ENCODE measurements at regions not wholly inside any gene's neighbourhood (a gene's known extent, or its start where the extent isn't known, plus 50 kb on each side); places are given as distances from the start of the nearest gene placed in this dataset.

GRCh38 chr12:66050283-66050576 lies 80.3 kb downstream of the LLPH start:
- Mint-ChIP-seq H3K9me3 (no peaks in the 10 kb centered on the region), H3K4me3 (no peak overlapping the region), H3K27me3 (peaks cover 13% of the 10 kb centered on the region), H3K27ac (no peak overlapping the region), H3K4me1 (peaks cover 4% of the 10 kb centered on the region), H3K36me3 (ENCODE audit: low read depth) (no peaks in the 10 kb centered on the region)
- ATAC-seq, result no peak
- no peak for DNase-seq

DNA sequence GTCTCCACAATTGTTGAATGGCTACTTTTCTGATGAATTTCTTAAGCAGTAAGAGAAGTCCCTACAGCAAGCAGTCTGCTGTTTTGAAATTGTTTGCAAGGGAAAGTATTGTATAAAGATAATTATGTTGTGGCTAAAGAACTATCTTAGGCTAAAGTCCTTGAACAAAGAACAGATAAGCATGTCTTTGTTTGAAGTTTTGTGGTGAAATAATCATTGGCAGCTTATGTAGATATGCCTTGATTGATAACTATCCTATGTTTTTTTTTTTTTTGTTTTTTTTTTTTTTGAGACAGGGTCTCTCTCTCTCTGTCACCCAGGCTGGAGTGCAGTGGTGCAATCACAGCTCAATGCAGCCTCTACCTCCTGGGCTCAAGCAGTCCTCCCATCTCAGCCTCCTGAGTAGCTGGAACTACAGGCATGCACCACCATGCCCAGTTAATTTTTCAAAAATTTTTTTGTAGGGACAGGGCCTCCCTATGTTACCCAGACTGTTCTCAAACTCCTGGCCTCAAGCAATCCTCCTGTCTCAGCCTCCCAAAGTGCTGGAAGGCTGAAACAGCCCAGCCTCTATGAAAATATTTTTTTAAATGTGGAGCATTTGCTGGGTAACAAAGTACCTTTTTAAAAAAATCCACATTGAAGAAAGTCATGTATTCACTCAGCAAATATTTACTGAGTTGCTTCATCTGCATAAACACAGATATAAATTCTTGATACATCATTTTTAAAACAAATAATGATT lies 80.8 kb downstream of the LLPH start:
- H3K27ac Mint-ChIP-seq, result no peak overlapping the region
- peaks cover 13% of the 10 kb centered on the region for H3K27me3 Mint-ChIP-seq
- H3K36me3 Mint-ChIP-seq (ENCODE audit: low read depth), result no peaks in the 10 kb centered on the region
- DNase-seq, result no peak
- no peak overlapping the region for H3K4me3 Mint-ChIP-seq
- no peaks in the 10 kb centered on the region for H3K9me3 Mint-ChIP-seq
- H3K4me1 Mint-ChIP-seq, result peaks cover 4% of the 10 kb centered on the region
- no peak for ATAC-seq

DNA sequence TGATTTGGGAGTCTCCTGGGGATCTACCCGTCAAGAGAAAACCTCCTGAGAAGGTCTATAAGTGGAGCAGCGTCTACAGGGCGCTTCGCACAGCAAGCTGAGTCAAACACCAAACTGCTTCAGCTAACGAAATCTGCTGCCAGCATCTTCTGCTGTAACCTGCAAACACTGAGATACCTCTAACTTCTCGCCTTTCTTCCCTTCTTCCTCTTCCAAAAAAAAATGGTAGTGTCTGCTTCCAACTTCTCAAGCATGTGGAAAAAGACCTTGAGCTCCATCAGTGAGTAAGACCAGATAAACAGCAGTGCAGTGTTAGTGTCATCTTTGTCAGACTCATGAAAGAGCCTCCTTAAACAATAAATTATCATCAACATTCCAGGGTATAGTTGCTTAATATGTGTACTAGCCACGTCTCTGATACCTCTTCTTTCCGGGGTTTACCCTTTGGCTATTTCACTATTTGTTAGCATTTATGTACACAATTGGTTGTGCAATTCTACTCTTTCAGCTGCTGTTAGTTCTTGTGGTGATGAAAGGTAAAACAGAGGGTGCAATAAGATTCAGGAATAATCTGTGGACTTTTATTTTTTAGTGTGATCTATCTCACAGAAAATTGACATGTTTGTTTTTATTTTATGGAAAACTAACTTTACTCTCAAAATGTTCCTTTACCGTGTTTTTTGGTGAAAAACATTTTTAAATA lies 81.6 kb downstream of the LLPH start:
- Mint-ChIP-seq H3K4me1 (peaks cover 4% of the 10 kb centered on the region), H3K27me3 (peaks cover 13% of the 10 kb centered on the region), H3K27ac (no peak overlapping the region), H3K9me3 (no peaks in the 10 kb centered on the region), H3K4me3 (no peak overlapping the region), H3K36me3 (ENCODE audit: low read depth) (no peaks in the 10 kb centered on the region)
- DNase-seq (no peak), ATAC-seq (no peak)

DNA sequence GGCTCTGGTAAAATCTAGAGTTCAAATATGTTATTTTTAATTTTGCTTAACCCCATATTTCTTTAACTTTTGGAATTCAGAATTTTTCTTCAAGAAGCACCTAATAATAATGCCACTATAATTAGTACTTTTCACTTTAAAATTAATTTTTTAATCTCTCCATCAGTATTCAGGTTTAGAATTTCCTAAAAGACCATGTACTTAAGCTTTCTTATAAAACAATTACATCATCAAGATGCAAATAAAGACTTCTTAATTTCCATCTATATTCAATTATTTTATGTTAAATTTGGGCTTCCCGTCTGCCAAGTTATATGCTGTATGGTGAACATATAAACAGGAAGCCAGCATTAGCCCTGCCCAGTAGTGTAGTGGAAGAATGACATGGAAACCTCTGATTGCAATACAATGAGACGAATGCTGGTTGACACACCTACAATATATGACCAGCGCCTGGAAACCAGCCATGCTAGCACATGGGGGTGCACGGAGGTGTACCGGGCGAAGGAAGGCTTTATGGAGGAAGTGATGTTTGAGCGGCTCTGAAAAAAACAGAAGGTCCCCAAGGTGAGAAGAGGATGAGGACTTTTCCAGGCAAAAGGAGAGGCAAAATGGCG lies 82.2 kb downstream of the LLPH start:
- Mint-ChIP-seq H3K4me1 (peaks cover 4% of the 10 kb centered on the region), H3K27me3 (peaks cover 9% of the 10 kb centered on the region), H3K4me3 (no peak overlapping the region), H3K27ac (no peak overlapping the region), H3K9me3 (no peaks in the 10 kb centered on the region), H3K36me3 (ENCODE audit: low read depth) (no peaks in the 10 kb centered on the region)
- ATAC-seq (no peak), DNase-seq (no peak)

GRCh38 chr12:66047411-66048021 lies 83.0 kb downstream of the LLPH start:
- Mint-ChIP-seq H3K27ac (no peak overlapping the region), H3K27me3 (peaks cover 3% of the 10 kb centered on the region), H3K9me3 (no peaks in the 10 kb centered on the region), H3K4me3 (no peak overlapping the region), H3K4me1 (peaks cover 4% of the 10 kb centered on the region), H3K36me3 (ENCODE audit: low read depth) (no peaks in the 10 kb centered on the region)
- DNase-seq, result no peak
- ATAC-seq, result peak; percentile 46

DNA sequence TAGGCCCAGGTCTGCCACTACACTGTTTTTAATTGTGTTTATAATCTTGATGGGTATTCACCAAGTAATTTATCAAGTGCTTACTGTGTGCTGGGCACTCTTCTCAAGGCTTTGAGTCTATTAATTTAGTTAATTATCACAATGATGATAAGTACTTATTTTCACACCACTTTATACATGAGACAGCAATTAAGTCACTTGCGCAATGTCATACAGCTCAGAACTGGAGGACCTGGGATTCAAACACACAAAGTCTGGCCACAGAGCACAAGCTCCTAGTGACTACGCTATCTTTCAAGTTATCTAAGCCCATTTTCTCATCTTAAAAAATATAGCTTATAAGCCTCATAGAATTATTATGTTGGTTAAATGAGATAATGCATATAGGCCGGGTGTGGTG lies 85.0 kb downstream of the LLPH start:
- peaks cover 2% of the 10 kb centered on the region for H3K27me3 Mint-ChIP-seq

GRCh38 chr12:66044731-66045130 lies 85.8 kb downstream of the LLPH start:
- H3K4me1 Mint-ChIP-seq, result peaks cover 4% of the 10 kb centered on the region
- no peaks in the 10 kb centered on the region for H3K36me3 Mint-ChIP-seq (ENCODE audit: low read depth)
- no peak overlapping the region for H3K27ac Mint-ChIP-seq
- ATAC-seq (no peak), DNase-seq (no peak)
- no peaks in the 10 kb centered on the region for H3K9me3 Mint-ChIP-seq
- H3K4me3 Mint-ChIP-seq, result no peak overlapping the region
- peaks cover 4% of the 10 kb centered on the region for H3K27me3 Mint-ChIP-seq

More for the DNA sequence above, 85.0 kb downstream of the LLPH start:
- no peak for ATAC-seq
- Mint-ChIP-seq H3K4me1 (peaks cover 4% of the 10 kb centered on the region), H3K36me3 (ENCODE audit: low read depth) (no peaks in the 10 kb centered on the region), H3K4me3 (no peak overlapping the region), H3K9me3 (no peaks in the 10 kb centered on the region), H3K27ac (no peak overlapping the region)
- DNase-seq, result no peak

DNA sequence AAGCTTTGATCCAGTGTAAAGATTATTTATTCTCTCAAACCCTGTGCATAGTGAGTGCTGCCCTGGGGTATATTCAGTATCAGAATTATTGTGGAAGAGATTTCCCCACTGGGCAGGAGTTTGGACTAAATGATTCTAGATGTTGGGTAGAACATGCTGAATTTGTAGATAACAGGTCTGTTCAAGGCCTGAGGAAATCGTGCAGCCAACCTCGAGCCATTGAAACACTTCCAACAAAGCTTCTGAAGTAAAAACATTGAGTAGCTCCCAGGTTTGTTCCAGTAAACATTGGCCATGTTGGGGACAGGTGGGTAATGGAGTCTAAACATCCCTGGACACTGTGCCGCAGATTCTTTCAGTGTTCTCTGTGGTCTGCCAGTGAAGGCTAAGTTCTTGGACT lies 87.5 kb downstream of the LLPH start:
- peaks cover 4% of the 10 kb centered on the region for H3K27me3 Mint-ChIP-seq
- H3K4me1 Mint-ChIP-seq, result peaks cover 4% of the 10 kb centered on the region
- ATAC-seq, result no peak
- no peak for DNase-seq
- H3K9me3 Mint-ChIP-seq, result no peaks in the 10 kb centered on the region
- no peaks in the 10 kb centered on the region for H3K36me3 Mint-ChIP-seq (ENCODE audit: low read depth)
- H3K27ac Mint-ChIP-seq, result no peak overlapping the region
- H3K4me3 Mint-ChIP-seq, result no peak overlapping the region

DNA sequence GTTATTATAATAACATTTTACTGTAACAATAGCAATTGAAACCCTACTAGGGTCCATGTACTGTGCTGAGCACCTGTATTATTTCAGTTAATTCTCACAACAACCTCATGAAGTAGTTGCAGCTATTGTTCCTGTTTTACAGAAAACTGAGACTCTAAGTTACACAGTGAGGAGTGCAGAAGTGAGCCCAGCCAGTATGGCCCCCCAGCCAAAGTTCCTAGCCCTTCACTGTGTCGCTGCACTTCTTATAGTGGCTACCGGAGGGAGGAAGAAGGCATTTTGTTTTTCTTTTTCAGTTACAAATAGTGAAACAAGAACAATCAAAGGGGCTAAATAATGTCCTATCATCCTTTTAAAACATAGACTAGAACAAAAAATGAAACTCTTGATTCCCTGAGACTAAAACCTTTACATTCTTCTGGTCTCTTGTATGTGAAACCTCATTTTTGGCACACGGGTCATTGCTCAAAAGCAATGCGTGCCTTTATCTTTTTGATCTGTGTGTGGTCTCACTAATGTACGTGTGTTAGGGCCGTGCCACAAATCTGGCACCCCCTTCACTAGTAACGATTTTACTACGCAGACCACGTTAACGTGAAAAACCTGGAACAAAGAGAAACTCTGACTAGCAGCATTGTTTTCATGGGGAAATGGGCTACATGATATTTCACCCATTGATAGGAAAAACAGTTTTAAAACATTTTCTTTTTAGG lies 88.7 kb downstream of the LLPH start:
- no peak overlapping the region for H3K4me3 Mint-ChIP-seq
- H3K36me3 Mint-ChIP-seq (ENCODE audit: low read depth), result no peaks in the 10 kb centered on the region
- H3K4me1 Mint-ChIP-seq, result no peaks in the 10 kb centered on the region
- peaks cover 8% of the 10 kb centered on the region for H3K27me3 Mint-ChIP-seq
- DNase-seq (no peak), ATAC-seq (no peak)
- H3K27ac Mint-ChIP-seq, result no peak overlapping the region
- H3K9me3 Mint-ChIP-seq, result no peaks in the 10 kb centered on the region

GRCh38 chr12:66036317-66036716 lies 94.2 kb downstream of the LLPH start:
- no peaks in the 10 kb centered on the region for H3K9me3 Mint-ChIP-seq
- ATAC-seq (no peak), DNase-seq (no peak)
- H3K27me3 Mint-ChIP-seq, result peaks cover 19% of the 10 kb centered on the region
- no peaks in the 10 kb centered on the region for H3K4me1 Mint-ChIP-seq
- no peak overlapping the region for H3K4me3 Mint-ChIP-seq
- no peaks in the 10 kb centered on the region for H3K36me3 Mint-ChIP-seq (ENCODE audit: low read depth)
- H3K27ac Mint-ChIP-seq, result no peak overlapping the region

DNA sequence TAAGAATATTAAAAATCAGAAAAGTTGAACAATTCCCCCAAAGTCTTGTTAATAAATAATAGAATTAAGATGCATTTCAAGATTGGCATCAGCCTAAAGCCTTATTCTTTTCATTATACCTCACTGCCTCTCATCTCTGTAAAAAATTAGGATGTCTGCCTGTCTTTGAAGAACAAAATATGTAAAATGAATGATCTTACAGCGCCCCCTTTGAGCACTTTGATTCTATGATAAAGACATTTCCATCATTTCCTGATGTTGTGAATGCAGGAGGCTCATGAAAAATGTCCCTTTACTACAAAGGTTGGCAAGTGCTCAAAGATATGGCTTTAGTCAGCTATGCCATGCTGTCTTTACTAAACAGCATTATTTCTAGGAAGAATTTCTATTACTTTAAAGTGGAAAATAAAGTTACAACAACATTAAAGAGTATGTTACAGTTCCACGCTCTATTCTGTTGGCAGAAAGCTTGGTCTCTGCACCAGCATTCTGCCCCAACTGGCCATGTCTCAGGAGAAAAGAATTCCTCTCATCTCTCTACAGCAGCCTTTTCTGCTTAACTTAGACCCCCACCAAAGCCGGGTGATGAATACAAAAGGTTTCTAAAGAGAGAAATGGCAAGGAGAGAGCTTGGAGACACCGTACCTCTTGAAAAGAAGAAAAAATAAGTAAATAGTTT lies 95.1 kb downstream of the LLPH start:
- no peak overlapping the region for H3K4me3 Mint-ChIP-seq
- H3K9me3 Mint-ChIP-seq, result no peaks in the 10 kb centered on the region
- H3K36me3 Mint-ChIP-seq (ENCODE audit: low read depth), result no peaks in the 10 kb centered on the region
- no peak for ATAC-seq
- H3K4me1 Mint-ChIP-seq, result no peaks in the 10 kb centered on the region
- H3K27me3 Mint-ChIP-seq, result peaks cover 18% of the 10 kb centered on the region
- no peak overlapping the region for H3K27ac Mint-ChIP-seq
- no peak for DNase-seq

GRCh38 chr12:66033151-66033550 lies 97.4 kb downstream of the LLPH start:
- Mint-ChIP-seq H3K36me3 (ENCODE audit: low read depth) (no peaks in the 10 kb centered on the region), H3K4me1 (no peaks in the 10 kb centered on the region), H3K27ac (no peak overlapping the region), H3K4me3 (no peak overlapping the region), H3K27me3 (peaks cover 16% of the 10 kb centered on the region), H3K9me3 (no peaks in the 10 kb centered on the region)
- ATAC-seq (no peak), DNase-seq (no peak)

- DNase-seq (no peak), ATAC-seq (no peak)
- H3K9me3 Mint-ChIP-seq, result no peaks in the 10 kb centered on the region
- H3K27me3 Mint-ChIP-seq, result peaks cover 16% of the 10 kb centered on the region
- no peaks in the 10 kb centered on the region for H3K4me1 Mint-ChIP-seq
- H3K4me3 Mint-ChIP-seq, result no peak overlapping the region
- no peaks in the 10 kb centered on the region for H3K36me3 Mint-ChIP-seq (ENCODE audit: low read depth)
- no peak overlapping the region for H3K27ac Mint-ChIP-seq
Observed at GRCh38 chr12:66032739-66033138, 97.8 kb downstream of the LLPH start.

DNA sequence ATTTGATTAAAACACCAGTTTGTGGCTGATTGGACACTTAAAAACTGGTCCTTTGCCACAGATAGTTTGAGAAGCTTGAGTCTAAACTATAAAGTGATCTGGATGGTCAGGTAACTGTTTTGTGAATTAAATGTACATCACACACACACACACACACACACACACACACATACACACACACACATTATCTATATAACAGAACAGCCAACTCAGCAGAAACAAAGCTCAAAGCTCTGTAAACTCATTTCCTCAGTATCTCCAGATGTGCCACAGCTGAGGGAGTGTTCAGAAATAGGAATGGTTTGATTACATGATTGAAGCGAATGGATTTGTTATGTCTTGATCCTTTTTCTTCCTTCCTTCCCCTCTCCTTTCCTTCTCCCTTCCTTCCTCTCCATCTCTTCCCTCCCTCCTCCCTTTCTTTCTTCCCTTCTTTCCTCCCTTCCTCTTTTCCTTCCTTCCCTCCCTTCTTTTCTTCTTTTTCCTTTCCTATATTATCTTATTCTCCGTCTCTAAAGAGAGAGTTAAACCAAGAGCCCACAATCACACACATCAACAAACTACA lies 100.3 kb downstream of the LLPH start:
- Mint-ChIP-seq H3K9me3 (no peaks in the 10 kb centered on the region), H3K27me3 (peaks cover 13% of the 10 kb centered on the region), H3K27ac (no peak overlapping the region), H3K4me3 (no peak overlapping the region), H3K36me3 (ENCODE audit: low read depth) (no peaks in the 10 kb centered on the region), H3K4me1 (no peaks in the 10 kb centered on the region)
- DNase-seq (no peak), ATAC-seq (no peak)

Measured in activated naive CD8-positive, alpha-beta T cell treated with anti-CD3 and anti-CD28 coated beads, Interleukin-2, amount 50 U/mL, for 24 hours (primary cell).